ENCODE measurements at regions not wholly inside any gene's neighbourhood (a gene's known extent, or its start where the extent isn't known, plus 50 kb on each side); places are given as distances from the start of the nearest gene placed in this dataset.
A peak's percentile ranks its signal among the peaks of the same experiment; 100 is the strongest.
"Not testable (repeated sequence)": the region's sequence is repeated elsewhere in the genome, so short reads cannot be mapped to it uniquely, and the experiment has no call there.

DNA sequence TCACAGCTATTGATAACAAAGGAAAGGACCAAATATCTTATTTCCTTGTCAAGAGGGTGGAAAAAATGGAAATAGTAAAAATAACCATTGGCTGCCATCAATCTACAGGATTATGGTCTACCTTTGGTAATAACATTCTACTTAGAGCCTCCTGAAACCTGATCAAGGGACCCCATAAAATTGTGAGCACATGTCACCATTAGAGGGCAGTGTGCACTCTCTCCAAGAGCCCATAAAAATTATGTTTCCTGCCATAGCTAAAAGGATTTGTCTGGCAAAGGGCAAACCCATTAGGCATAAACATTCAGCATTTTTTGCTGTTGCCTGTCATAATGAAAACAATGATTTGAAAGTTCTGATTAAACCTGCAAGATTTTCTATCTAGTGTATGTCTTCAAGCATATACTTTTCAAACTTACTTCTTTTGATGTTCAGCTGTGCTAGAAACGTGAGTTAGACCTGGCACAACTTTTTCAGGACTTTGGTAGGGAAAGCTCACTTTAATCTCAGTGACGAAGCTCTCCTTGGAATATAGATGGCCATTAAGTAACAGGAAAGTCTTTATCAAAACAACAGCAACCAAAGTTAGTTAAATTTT is 120.7 kb upstream of the ZFP64 start:
- DNase-seq (ENCODE audit: low read depth in 3 of 3), result peak in 2 of 3 experiments; percentile 8 to 34

DNA sequence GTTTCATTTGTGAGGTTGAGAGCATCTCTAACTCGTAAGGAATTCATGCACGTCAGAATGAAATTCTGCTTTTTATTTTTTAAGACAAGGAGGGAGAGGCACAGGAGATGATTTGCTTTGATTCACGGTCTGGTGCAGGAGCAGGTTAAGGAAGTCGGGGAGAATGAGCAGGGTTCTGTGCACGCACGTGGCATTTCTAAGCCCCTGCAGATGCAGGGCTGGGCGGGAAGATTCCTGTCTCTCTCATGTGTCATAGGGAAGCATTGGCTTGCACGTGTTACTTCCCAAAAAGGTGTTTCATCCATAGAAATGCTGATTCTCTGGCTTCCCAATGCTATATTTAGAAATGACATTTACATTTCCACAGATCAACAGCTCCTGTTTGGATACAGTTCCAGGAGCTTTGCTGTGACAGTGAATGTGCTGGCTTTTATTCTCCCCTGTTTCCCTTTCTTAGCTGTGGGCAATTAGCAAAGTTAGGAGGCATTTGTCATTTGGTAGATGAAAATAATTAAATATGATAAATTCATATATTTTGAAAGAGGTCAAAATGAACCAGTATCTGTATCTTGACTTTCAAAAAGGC is 119.7 kb upstream of the ZFP64 start:
- DNase-seq (ENCODE audit: low read depth in 3 of 3), result no peak

DNA sequence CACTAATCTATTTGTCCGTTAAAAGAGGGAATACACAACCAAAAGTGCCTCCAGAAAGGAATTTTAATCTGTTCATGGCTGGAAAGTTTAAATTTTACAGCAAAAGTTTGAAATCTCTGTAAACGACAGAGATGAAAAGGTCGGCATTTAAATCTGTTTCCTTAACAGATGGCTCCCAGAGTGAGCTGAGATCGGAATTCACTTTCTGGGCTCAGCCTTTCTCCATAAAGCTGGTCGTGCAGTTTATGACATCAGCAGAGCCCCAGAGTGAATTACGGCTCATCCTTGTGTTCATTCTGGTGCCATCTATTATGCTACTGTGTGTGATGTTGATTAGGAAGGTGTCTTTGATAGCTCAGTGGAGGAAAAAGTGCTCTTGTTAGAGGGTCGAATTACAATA is 117.6 kb upstream of the ZFP64 start:
- DNase-seq (ENCODE audit: low read depth in 3 of 3), result no peak

DNA sequence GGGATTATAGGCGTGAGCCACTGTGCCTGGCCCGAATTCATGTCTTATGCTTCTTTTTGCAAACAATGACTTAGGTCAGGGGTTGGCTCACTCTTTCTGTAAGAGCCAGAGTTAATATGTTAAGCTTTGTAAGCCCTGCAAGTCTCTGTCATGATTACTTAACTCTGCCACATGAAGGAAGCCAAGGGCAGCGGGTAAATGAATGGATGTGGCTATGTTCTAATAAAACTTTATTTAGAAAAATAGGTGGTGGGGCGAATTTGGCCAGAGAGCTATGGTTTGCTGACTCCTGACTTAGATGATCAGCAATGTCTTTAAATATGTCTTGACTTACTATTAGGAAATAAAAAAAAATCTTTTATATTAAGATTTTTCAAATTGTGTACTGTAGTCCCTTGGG is 114.9 kb upstream of the ZFP64 start:
- DNase-seq (ENCODE audit: low read depth in 3 of 3), result no peak

DNA sequence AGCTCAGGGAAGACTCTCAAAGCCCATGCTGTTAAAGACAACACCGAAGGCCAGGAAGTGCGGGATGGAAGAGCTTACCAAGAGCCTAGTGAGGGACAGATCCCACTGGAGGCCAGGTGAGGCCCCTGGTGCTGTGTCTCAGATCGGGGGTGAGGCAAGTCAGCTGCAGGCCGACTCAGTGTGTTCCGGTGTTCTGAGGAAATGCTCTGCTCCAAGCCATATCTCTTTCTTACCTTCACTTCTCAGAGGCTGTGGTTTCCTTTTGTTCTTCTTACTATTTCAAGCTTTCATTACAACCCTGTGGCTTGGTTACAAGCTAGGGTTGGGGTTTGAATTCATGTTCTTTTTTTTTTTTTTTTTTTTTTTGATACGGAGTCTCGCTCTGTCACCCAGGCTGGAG is 114.3 kb upstream of the ZFP64 start:
- DNase-seq (ENCODE audit: low read depth in 3 of 3), result peak in 1 of 3 experiments; percentile 3

DNA sequence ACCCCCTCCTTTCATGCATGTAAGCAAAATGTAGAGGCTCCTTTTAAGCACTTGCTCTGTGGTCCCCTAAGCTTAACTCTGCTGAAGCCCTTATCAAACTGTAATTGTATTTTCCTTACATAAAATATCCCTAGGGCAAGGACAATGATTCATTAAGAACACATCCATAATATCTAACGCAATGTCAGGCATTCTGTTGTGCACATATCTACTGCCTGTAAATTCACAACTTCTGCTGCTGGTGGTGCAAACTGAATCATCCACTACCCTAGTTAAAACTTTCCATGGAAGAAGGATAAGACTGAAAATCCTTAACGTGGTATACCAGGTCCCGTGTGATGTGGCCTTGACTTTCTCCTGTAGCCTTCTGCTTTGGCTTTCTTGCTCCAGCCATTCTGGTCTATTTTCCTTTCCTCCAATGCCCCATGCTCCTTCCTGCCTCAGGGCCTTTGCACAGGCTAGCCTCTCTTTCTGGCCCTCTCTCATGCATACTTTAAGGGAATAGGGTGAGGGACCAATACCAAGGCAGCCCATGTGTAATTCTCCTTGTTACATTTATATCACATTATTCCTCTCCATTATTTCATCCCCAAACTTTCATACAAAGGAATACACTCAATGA is 113.6 kb upstream of the ZFP64 start:
- DNase-seq (ENCODE audit: low read depth in 3 of 3), result no peak

DNA sequence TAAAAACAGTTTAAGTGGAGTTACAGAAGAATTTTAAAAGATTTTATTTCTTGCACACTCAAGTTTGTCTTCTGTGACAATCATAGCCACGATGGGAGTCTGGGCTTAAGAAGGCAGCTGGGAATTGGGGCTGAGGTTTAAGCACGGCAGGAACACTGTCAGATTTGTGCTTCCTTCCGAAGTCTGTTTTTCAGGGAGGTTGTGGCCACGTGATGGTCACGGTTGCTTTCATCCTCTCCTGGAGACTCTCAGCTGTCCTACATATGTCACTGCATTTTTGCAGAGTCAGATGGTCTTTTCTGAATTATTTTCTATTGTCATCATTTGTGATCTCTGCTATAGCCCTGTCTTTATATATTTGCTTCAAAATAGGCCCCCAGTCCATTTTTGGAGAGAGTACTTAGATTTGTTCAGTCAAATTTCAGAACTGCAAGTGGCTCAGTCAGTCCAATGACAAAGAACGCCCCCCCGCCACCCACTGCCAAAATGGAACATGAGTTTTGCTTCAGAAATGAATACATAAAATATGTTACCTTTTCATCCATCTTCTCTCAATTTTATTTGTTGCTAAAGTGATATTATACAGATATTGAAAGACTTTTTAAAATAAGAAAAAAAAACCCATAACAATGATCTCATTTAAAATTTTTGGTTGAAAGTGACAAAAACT is 111.8 kb upstream of the ZFP64 start:
- DNase-seq (ENCODE audit: low read depth in 3 of 3), result peak in 1 of 3 experiments; percentile 19

DNA sequence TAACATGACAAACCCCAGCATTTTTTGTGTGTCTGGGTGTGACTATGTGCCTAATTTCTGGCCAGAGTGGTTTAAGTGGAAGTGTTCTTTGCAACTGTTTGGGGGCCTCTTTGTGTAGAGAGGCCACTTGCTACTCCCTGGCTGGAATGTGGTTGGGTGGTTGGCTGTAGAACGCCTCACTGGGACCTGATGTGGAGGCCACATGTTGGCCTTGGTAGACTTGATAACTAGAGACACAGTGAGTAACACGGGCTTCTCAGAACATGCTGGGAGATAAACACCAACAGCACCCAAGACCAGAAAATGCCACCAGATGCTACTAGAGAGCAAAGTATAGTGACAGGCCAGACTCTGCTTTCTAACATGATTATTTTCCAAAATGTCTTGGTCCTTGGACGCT is 111.2 kb upstream of the ZFP64 start:
- DNase-seq (ENCODE audit: low read depth in 3 of 3), result no peak

DNA sequence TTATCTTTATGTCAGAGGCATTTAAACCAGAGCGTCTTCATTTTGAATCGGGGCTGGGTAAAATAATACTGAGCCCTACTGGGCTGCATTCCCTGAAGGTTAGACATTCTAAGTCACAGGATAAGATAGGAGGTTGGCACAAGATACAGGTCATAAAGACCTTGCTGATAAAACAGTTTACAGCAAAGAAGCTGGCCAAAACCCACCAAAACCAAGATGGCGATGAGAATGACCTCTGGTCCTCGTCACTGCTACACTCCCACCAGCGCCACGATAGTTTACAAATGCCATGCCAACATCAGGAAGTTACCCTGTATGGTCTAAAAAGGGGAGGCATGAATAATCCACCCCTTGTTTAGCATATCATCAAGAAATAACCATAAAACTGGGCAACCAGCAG is 110.5 kb upstream of the ZFP64 start:
- DNase-seq (ENCODE audit: low read depth in 3 of 3), result not testable (repeated sequence)

DNA sequence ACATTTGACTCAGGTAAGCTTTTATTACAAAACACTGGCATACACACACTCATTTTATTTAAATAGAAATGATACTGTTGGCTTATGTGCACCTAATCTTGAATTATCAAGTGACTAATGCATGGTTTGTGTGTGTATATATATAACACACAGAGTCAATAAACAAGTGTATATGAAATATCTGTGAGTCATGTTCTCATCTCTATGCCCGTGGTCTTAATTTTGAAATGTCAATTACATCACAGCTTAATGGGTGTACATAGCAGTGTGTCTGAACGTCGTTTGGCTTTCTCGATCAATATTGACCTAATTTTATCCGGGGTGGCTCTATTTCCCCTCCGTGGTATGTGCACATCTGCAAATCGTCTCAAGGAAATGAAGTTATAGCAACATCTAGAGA is 104.0 kb upstream of the ZFP64 start:
- no peak for DNase-seq (ENCODE audit: low read depth in 3 of 3)

DNA sequence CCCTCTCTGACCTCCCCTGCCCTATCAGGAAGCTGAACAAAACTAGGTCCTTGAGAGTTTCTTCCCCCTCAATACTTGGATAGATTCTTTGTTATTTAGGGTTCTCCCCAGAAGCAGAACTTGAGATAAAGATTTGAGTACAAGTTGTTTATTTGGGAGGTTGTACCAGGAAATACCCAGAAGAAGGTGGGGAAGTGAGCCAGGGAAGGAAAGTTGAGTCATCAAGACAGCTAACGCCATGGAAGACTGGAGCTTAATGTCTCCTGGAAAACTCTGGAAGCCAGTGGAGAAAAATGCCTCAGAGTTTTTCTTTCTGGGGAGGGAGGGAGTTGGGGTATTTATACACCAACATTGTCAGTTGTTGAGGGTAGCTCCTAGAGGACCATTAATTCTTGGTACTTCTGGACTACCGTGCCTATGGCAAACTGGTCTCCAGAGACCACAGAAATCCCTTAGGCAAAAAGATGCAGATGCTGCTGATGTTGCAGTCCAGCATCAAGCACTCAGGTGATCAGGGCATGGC is 102.6 kb upstream of the ZFP64 start:
- DNase-seq (ENCODE audit: low read depth in 3 of 3), result no peak

DNA sequence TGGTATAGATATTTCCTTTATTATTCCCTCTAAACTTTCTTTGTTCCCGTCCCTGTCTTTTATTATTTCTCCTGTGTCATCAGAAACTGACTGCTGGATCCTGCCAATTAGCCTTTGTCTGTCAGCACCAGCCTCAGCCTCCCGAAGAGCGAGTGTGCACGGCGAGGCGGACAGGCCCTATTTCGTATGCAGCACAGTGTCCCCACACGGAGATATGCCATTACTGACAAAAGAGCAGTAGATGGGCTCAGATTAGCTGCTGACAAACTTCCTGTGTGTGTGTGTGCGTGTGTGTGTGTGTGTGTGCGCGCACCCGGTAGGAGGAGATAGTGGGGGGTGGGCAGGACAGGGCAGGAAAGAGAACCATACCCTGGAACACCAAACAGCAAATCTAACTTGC is 99.5 kb upstream of the ZFP64 start:
- DNase-seq (ENCODE audit: low read depth in 3 of 3), result no peak

DNA sequence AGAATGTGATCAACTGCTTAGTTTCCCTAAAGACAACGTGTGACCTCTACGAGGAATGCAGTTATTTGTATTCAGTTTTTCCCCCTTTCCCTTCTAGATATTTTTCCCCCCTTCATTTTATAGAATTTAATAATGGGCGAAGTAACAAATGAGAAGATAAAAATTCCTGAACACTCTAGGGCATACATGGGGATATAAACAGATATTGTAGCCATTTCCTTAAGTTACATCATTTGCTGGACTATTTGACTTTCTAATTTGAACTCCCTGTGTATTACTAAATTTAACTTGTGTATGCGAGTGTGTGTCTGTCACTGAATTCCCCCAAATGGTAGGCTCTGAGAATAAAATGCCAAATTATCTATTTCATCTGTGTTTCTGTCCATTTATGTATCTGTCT is 99.0 kb upstream of the ZFP64 start:
- no peak for DNase-seq (ENCODE audit: low read depth in 3 of 3)

DNA sequence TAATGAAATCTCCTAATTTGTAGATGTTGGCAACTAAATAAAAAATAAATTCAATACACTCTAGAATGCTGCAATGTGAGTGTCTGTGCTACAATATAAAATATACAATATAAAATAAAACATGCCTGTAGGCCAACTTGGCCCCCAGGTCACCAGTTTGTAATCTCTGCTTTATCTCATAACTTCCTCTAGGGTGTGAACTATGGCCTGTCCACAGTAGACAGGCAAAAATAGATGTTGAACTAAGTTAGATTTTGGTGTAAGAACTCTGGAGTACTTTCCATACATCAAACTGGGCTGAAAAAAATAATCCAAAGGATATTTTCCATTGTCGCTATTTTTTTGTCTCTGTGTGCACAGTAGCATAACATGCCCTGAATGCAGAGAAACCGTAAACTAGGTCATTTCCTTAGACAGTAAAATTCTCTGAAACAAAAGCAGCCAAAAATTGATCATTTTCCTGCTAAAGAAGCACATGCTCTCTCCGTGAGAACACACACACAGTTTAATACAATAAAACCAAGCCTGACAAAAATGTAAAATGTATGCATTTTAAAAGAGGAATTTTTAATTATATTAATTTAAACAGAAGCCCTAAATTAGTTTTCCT is 98.5 kb upstream of the ZFP64 start:
- no peak for DNase-seq (ENCODE audit: low read depth in 3 of 3)

DNA sequence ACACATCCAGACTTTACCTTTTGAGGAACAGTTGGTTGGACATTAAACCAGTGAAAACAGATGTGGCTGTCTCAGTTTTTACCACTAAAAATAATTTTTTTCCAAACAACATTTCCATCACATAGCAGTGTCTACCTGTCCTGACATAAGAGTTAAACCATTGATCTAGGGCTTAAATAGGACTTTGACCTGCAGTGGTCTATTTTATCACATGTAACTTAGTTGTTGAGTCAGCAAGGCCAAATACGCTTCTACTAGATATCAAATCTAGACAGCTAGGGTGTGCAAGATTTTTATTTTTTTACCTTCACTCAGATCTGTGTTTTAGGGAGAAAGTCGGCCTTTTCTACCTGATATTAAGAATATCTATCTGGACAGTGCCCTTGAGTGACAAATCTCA is 88.8 kb upstream of the ZFP64 start:
- no peak for DNase-seq (ENCODE audit: low read depth in 3 of 3)

DNA sequence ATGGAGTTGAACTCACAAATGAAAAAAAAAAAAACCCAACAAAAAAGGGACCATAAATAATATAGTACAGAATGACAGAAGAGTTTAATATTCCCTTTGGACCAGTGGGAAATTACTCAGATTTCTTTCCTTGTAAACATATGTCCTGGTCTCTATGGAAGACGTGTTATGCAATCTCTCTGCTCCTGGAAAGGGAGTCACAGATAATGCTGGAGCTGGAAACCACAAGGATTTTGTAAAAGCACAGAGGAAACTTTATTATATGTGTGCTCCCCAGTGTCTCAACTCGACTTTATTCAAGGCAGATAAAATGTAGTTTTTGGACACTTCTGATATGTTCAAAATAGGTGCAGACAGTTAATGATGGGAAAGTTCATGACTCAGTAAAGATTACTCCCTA is 88.1 kb upstream of the ZFP64 start:
- no peak for DNase-seq (ENCODE audit: low read depth in 3 of 3)

DNA sequence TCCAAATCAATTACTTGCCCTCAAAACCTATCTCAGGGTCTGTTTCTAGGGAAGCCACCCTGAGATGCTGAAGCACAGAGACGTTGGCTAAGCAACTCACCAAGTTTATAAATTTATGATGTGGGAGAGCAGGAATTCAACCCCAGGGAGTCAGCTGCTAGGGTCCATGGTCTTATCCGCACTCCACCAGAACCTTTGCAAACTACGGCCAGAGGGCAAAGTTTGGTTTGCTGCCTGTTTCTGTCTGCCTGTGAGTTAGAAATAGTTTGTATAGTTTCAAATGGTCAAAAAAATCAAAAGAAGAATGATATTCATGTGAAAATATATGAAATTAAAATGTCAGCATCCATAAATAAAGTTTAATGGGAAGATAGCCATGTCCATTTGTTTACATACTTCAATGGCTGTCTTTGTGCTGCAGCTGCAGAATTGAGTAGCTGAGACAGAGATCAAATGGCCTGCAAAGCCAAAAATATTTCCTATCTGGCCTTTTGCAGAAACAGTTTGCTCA is 83.7 kb upstream of the ZFP64 start:
- no peak for DNase-seq (ENCODE audit: low read depth in 3 of 3)

DNA sequence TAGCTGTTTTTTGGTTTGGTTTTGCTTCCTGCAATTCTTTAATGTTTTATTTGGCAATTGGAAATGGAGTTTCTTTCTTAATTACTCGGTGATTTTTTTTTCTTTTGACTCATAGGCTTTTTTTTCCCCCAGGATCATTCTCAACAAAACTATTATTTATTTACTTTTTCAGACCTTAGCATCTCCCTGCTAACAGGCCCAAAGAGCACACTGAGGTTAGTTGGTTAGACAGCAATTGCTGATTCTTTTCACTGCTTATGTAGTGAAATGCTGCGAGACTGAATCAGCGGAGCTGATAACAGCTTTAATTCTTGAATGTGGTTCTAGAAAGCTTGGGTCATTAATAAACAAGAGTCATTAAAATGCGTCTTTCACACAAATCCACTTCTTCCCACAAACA is 79.1 kb upstream of the ZFP64 start:
- DNase-seq (ENCODE audit: low read depth in 3 of 3), result no peak

DNA sequence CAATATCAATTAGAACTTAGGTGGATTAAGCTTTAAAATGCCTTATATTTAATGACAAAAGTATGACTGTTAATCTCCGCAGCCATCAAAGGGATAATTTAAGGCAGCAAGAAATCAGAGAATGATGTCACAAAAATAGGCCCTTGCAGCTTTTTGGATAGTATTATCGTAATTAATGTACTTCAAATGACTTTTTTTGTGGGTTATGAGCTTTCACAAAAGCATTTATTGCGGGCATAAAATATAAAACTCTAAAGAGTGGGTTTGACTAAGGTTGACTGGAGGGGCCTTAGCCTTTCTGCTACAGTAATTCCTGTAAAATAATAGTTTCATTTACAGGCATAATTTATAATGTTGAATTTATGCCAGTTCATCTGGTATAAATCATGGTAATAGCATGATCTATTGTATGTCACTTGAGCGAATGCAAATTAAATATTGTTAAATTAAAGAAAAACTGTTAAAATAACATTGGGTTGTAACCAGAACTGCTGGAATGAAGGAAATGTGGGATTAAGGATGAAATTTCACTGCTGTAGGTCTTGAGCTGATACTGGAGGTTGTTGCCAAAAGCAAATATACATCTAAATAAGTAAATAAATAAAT is 78.5 kb upstream of the ZFP64 start:
- no peak for DNase-seq (ENCODE audit: low read depth in 3 of 3)

DNA sequence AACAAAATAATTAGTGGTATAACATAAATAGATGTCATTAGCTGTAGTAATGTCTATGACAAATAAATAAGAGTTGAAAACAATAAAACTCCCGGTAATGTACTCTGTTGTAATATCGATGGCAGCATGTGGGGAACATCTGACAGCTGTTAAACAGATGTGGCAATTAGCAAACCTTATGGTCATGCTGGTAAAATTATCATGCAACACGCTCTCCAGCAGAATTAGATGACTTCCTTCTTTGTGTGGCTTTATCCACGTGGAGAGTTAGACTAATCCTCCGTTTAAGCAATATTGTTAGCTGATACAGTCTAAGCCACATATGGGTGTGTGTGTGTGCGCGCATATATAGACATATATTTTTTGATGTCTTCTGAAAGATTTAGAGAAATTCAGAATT is 77.7 kb upstream of the ZFP64 start:
- no peak for DNase-seq (ENCODE audit: low read depth in 3 of 3)

DNA sequence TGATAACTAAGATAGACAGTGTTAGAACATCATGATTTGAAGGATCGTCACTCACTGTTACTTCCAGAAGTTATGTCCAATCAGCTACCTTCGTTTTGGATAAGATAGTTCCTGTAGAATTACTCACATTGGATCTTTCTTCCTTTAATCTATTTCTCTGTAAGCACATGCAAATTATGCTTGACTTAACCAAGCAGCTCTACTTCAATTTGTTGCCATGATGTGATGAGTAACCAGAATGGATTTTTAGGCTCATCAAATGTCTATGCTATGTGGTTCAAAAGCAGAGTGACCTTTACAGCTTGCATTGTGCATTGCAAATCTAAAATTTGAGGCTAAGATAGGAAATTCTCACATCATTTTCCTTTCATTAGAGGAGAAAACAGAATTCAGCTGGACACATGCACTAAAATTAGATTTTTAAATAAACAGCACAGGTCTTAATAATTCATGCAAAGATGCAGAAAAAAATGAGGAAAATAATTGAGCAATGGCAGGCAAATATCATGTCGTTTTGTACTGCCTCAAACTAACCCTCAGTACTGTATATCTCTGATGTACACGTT is 76.7 kb upstream of the ZFP64 start:
- no peak for DNase-seq (ENCODE audit: low read depth in 3 of 3)

DNA sequence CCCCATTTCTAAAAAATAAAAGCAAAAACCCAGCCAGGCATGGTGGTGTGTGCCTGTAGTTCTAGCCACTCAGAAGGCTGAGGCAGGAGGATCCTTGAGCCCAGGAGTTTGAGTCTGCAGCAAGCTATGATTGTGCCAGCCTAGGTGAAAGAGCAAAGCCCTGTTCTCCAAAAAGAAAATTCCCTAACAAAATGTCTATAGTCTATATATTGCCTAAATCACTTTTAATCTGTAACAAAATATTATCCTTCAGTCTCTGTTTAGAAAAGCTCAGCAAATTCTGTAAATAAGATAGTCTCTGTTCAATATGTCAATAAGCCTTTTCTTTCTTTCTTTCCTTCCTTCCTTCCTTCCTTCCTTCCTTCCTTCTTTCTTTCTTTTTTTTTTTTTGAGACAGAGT is 75.8 kb upstream of the ZFP64 start:
- DNase-seq (ENCODE audit: low read depth in 3 of 3), result no peak

Measured in stimulated activated CD4-positive, alpha-beta T cell treated with anti-CD3 and anti-CD28 coated beads, TNF-alpha, amount 100 ng/mL, for 4 hours (primary cell).